Sigmoid colon (tissue), 6 donors: ENCODE measurements at regions not wholly inside any gene's neighbourhood (a gene's known extent, or its start where the extent isn't known, plus 50 kb on each side); places are given as distances from the start of the nearest gene placed in this dataset.

Experiments
- DNase-seq: peaks from one replicate; pipeline ENCODE4 v3.0.0-alpha.2; 2019
- H3K27ac ChIP-seq, 4 donors: fragments of 200-600 bp; sonication (generic); one replicate each; pipeline ENCODE4 v1.5.1; 2016 to 2019; ENCODE audit warnings: mild to moderate bottlenecking in 1 of 4
- H3K27me3 ChIP-seq, 3 donors: fragments of 200-600 bp; sonication (generic); one replicate each; pipeline ENCODE4 v1.5.1; 2019; ENCODE audit warnings: mild to moderate bottlenecking in 1 of 3
- H3K36me3 ChIP-seq, 4 donors: fragments of 200-600 bp; sonication (generic); one replicate each; pipeline ENCODE4 v1.5.1; 2016 to 2019
- H3K4me1 ChIP-seq, 4 donors: fragments of 200-600 bp; sonication (generic); one replicate each; pipeline ENCODE4 v1.5.1; 2017 to 2019
- H3K4me3 ChIP-seq, 4 donors: fragments of 200-600 bp; sonication (generic); one replicate each; pipeline ENCODE4 v1.5.1; 2017 to 2019; ENCODE audit warnings: mild to moderate bottlenecking in 2 of 4, moderate library complexity in 1 of 4
- H3K9me3 ChIP-seq, 4 donors: fragments of 200-600 bp in 3 of 4; sonication (generic) in 3 of 4; one replicate each; pipeline versions ENCODE4 v1.5.1 to v1.6.1; 2013 to 2019
- EP300 ChIP-seq, 4 donors: sonication (generic); formaldehyde crosslinking; IDR thresholded peaks; one replicate each; pipeline ENCODE4 v1.6.1; 2017; ENCODE audit warnings: antibody characterized with exemption in 4 of 4
- POLR2A ChIP-seq, 2 donors: fragments of 450-650 bp; IDR thresholded peaks; one replicate each; pipeline ENCODE4 v1.6.1; 2016; ENCODE audit warnings: antibody characterized with exemption in 2 of 2, mild to moderate bottlenecking in 2 of 2, moderate library complexity in 2 of 2
- POLR2AphosphoS5 ChIP-seq, 4 donors: sonication (generic); formaldehyde crosslinking; IDR thresholded peaks; one replicate each; pipeline ENCODE4 v1.6.1; 2017; ENCODE audit warnings: antibody characterized with exemption in 4 of 4
- WGBS, 2 donors: extraction: QIAGEN DNeasy Blood & Tissue Kit; methylation state at CpG; one replicate each; pipeline ENCODE4 v1.1.7; 2013; 5-methylcytosine and 5-hydroxymethylcytosine counted together
- intact Hi-C: fragments of 100-400 bp; cut with DNase I; formaldehyde crosslinking; loops from one replicate; pipeline ENCODE4 v1.15.1; 2023
- TF ChIP-seq, protein P1 (sequence below), 4 experiments: fragments of 450-650 bp in 3 of 4; fragments of 200-600 bp in 1 of 4; IDR thresholded peaks; one replicate each; pipeline ENCODE4 v1.5.1; 2016 to 2019; ENCODE audit warnings: antibody characterized with exemption in 4 of 4, mild to moderate bottlenecking in 3 of 4, moderate library complexity in 2 of 4
- donor health status: healthy with polysubstance abuse.
- donor health status: healthy.

DNA sequence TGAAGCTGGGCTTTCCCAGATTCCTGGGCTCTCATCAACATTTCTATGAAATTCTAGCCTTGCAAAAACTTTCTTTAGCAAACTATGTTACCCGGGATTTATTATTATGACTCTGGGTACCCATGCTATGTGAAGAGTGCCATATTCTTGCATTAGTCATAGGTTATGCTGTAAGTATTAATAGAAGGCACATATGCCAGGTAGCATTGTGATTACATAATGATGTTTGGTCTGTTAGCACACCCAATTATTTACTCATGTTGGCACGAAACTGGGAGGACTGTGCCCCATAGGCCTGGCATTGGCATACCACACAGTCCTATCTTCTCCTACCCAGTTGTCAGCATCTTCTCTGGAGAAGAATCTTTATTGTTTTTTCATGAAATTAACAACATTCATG lies 171.0 kb downstream of the SLC4A3 start:
- 70 to 89% methylated on average over 2 of the region's 2 CpGs for WGBS, 2 donors

DNA sequence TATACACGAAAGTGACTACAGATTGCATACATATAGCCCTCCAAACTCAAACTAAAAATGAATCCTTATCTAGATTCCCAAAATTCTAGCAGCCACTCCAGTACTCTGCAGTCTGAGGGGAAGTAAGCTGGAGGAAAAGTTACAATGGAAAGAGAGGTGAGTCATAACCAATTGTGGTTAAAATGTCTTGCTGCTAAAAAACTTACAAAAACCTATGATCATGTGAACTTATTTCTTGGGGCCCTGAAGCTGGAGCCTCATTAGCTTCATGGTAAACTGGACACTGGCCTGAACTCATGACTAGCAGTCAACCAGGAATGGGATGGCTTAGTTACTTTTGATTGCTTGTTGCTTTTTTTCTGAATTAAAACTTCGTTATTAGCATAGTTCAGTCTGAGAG lies 175.9 kb downstream of the SLC4A3 start:
- Histone ChIP-seq H3K4me1 (no peaks in the 10 kb centered on the region), H3K27me3 (no peaks in the 10 kb centered on the region), H3K9me3 (no peaks in the 10 kb centered on the region), H3K36me3 (no peaks in the 10 kb centered on the region), H3K4me3 (no peak overlapping the region), H3K27ac (no peak overlapping the region)
- intact Hi-C loops, result no loop called here
- TF ChIP-seq EP300 (IDR thresholded peaks at IDR 0.05) (no peak), POLR2AphosphoS5 (IDR thresholded peaks at IDR 0.05) (no peak), POLR2A (IDR thresholded peaks at IDR 0.05) (no peak)
- TF ChIP-seq, protein P1, sequence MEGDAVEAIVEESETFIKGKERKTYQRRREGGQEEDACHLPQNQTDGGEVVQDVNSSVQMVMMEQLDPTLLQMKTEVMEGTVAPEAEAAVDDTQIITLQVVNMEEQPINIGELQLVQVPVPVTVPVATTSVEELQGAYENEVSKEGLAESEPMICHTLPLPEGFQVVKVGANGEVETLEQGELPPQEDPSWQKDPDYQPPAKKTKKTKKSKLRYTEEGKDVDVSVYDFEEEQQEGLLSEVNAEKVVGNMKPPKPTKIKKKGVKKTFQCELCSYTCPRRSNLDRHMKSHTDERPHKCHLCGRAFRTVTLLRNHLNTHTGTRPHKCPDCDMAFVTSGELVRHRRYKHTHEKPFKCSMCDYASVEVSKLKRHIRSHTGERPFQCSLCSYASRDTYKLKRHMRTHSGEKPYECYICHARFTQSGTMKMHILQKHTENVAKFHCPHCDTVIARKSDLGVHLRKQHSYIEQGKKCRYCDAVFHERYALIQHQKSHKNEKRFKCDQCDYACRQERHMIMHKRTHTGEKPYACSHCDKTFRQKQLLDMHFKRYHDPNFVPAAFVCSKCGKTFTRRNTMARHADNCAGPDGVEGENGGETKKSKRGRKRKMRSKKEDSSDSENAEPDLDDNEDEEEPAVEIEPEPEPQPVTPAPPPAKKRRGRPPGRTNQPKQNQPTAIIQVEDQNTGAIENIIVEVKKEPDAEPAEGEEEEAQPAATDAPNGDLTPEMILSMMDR (IDR thresholded peaks at IDR 0.05), result no peak
- WGBS, 2 donors, result 71 to 82% methylated on average over 2 of the region's 2 CpGs
- DNase-seq, result no peak

More for the DNA sequence above, 171.0 kb downstream of the SLC4A3 start:
- no peaks in the 10 kb centered on the region for H3K27me3 ChIP-seq
- H3K27ac ChIP-seq, result no peak overlapping the region
- H3K36me3 ChIP-seq, result no peaks in the 10 kb centered on the region
- no peaks in the 10 kb centered on the region for H3K9me3 ChIP-seq
- no peaks in the 10 kb centered on the region for H3K4me1 ChIP-seq
- intact Hi-C loops, result no loop called here
- H3K4me3 ChIP-seq, result no peak overlapping the region
- DNase-seq, result no peak
- TF ChIP-seq POLR2A (IDR thresholded peaks at IDR 0.05) (no peak), POLR2AphosphoS5 (IDR thresholded peaks at IDR 0.05) (no peak), EP300 (IDR thresholded peaks at IDR 0.05) (no peak)
- TF ChIP-seq, protein P1 (IDR thresholded peaks at IDR 0.05), result no peak

DNA sequence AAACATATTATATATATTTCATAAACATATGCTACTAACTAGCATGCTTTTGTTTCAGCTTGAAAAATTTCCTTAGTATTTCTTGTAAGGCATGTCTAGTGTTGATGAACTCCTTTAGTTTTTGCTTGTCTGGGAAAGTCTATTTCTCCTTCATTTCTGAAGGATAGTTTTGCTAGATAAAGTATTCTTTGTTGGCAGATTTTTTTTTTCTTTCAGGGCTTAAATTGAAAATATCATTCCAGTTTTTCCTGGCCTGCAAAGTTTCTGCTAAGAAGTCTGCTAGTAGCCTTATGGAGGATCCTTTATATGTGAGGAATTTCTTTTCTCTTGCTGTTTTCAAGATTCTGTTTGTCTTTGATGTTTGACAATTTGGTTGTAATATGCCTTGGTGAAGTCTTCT lies 183.5 kb downstream of the SLC4A3 start:
- TF ChIP-seq EP300 (IDR thresholded peaks at IDR 0.05) (no peak), POLR2AphosphoS5 (IDR thresholded peaks at IDR 0.05) (no peak)
- TF ChIP-seq, protein P1 (IDR thresholded peaks at IDR 0.05), result no peak

DNA sequence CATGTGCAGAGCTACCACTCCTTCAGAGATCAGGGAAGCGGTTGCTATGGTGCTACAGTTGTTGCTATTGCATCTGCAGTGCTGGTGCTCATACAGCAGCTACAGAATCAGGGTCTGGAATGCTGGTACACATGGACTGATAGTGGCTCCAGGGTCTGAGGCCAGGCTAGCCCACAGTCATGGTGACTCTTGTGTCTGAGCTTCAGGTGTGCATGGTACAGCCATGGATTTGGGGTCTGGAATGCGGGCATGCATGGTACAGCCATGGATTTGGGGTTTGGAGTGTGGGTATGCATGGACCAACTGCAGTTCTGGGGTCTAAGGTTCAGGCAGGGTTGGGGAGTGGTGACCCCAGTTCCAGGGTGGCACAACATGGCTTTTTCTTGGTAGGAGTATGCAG lies 185.2 kb downstream of the SLC4A3 start:
- Histone ChIP-seq H3K27ac (no peak overlapping the region), H3K4me3 (no peak overlapping the region), H3K4me1 (no peaks in the 10 kb centered on the region), H3K36me3 (no peaks in the 10 kb centered on the region), H3K27me3 (no peaks in the 10 kb centered on the region), H3K9me3 (peaks cover 0 to 6% (median 2%) of the 10 kb centered on the region in 4 donors)
- intact Hi-C loops, result no loop called here
- 41 to 67% methylated on average over 2 of the region's 2 CpGs for WGBS, 2 donors
- no peak for DNase-seq
- TF ChIP-seq POLR2AphosphoS5 (IDR thresholded peaks at IDR 0.05) (no peak), POLR2A (IDR thresholded peaks at IDR 0.05) (no peak), EP300 (IDR thresholded peaks at IDR 0.05) (no peak)
- TF ChIP-seq, protein P1 (IDR thresholded peaks at IDR 0.05), result no peak

More for the DNA sequence above, 183.5 kb downstream of the SLC4A3 start:
- Histone ChIP-seq H3K4me1 (no peaks in the 10 kb centered on the region), H3K27me3 (no peaks in the 10 kb centered on the region), H3K9me3 (peaks cover 0 to 6% (median 2%) of the 10 kb centered on the region in 4 donors), H3K27ac (no peak overlapping the region), H3K4me3 (no peak overlapping the region), H3K36me3 (no peaks in the 10 kb centered on the region)
- DNase-seq, result no peak
- intact Hi-C loops, result no loop called here

DNA sequence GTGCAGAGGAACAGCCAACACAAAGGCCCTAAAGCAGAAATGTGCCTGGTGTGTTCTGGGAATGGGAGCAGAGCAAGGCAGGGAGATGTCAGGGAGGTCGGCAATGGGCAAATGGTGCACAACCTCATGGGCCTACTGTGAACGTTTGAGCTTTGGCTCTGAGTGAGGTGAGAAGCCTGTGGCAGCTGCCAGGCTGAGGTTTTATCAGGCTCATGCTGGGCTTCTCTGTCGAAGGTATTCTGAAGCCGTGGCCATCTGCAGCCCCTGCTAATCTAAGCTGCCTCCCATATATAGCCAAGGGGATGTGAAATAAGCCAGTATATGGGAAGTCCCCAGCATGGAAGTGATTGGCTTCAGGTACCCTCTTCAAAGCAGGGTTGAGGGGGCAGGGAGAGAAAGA lies 193.3 kb downstream of the SLC4A3 start:
- TF ChIP-seq, protein P1 (IDR thresholded peaks at IDR 0.05), result no peak
- TF ChIP-seq POLR2AphosphoS5 (IDR thresholded peaks at IDR 0.05), result no peak
- TF ChIP-seq EP300 (IDR thresholded peaks at IDR 0.05), result no peak
- TF ChIP-seq POLR2A (IDR thresholded peaks at IDR 0.05), result no peak
- Histone ChIP-seq H3K27me3 (no peaks in the 10 kb centered on the region), H3K27ac (no peak overlapping the region), H3K4me1 (no peaks in the 10 kb centered on the region), H3K4me3 (no peak overlapping the region), H3K9me3 (no peaks in the 10 kb centered on the region), H3K36me3 (no peaks in the 10 kb centered on the region)
- 60 to 73% methylated on average over 4 of the region's 4 CpGs for WGBS, 2 donors
- intact Hi-C loops, result no loop called here
- no peak for DNase-seq
